KG1 (cell line): ENCODE measurements at regions not wholly inside any gene's neighbourhood (a gene's known extent, or its start where the extent isn't known, plus 50 kb on each side); places are given as distances from the start of the nearest gene placed in this dataset.
"Not testable (repeated sequence)": the region's sequence is repeated elsewhere in the genome, so short reads cannot be mapped to it uniquely, and the experiment has no call there.

Source experiments
- DNase-seq: peaks from one replicate; lab custom pipeline; 2025; lab: John Stamatoyannopoulos, UW

DNA sequence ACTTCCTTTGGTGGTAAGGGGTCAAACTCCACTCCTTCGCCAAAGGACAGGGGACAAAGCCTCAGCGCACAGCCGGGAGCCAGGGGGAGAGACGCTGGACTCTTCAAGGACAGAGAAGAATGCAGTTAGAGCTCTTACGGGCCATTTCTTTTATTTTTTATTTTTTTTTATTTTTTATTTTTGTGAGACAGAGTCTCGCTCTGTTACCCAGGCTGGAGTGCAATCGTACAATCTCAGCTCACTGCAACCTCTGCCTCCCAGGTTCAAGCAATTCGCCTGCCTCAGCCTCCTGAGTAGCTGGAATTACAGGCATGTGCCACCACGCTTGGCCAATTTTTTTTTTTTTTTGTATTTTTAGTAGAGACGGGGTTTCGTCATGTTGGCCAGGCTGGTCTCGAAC, 93.2 kb upstream of the RPH3AL start, which contains the start of gene RFLNB:
TSS of gene RFLNB (minus strand) at position 101 of the 400 bp plus-strand sequence.
- not testable (repeated sequence) for DNase-seq

DNA sequence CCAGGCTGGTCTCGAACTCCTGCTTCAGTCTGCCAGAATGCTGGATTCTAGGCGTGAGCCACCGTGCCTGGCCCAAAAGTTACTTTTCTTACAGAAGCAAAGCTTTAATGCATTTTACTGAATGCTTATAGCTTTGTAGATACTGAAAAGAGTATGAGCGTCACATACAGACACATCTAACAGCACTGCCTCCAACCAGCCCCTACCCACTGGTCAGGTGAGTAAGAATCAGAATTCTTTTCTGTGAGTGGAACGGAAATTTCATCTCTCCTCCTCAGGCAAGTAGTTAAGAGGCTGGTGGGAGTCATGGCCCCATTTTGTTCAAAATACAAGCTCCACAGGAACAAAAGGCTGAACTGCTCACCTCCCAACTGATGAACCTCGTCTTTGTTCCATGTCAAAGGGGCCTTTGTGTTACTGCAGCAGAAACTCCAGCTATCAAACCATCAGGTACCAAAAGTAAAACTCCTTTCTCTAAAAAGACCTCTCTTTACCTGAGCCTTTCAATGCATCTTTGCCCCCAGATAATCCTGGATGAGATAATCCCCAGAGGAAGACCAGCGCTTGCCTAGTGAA, 92.4 kb upstream of the RPH3AL start:
- no peak for DNase-seq

DNA sequence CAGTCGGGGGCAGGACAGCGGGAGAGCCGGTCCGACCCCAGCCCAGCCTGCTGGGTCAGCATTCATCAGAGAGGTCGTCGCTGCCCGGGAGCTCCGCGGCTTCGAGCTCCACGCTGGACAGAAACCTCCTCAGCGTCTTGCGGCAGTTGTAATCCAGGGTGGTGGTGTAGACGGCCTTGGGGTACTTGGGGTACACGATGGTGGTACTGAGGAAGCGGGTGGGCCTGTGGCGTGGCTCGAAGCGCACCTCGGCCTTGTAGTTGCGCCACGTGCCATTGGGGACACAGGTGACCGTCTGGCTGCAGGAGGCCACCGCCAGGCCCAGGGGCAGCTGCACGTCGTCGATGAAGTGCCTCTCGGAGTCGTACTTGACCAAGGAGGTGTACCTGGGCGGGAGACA, 90.5 kb upstream of the RPH3AL start:
- no peak for DNase-seq

GRCh38 chr17:441155-441950, 88.7 kb upstream of the RPH3AL start:
- no peak for DNase-seq

- no peak for DNase-seq
Observed at GRCh38 chr17:438191-438590, 85.6 kb upstream of the RPH3AL start.

DNA sequence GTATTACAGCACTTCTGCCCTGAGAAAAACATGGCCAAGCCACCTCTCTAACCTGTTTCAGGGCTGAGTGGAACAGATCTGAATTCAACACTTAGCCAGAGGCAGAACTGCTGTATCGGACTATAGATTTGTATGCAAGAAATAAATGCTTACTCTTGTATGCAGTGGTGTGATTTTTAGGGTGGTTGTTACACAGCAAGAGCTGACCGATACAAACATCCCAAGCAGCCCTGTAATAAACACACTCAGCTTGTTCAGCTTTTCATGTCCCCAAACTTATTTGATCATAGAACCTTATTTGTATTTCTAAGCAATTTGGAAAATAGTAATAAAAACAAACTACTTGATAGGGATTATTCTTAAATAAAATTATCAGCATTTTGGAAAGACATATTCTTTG, 84.9 kb upstream of the RPH3AL start:
- DNase-seq: no peak

DNA sequence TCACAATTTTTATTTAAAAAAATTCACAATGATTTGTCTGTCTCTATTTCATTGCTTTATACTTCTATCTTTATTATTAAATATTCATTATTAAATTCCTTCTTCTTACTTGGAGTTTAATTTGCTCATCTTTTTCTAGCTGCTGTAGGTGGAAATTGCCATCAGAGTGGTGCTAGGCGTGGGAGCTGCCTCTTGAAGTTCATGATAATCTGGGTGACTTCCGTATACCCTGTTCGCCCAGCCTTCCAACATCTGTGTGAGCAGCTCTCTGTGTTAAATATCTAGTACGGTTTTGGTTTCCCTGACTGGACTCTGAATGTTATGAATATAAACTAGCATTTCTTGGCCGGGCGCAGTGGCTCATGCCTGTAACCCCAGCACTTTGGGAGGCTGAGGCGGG, 84.0 kb upstream of the RPH3AL start:
- no peak for DNase-seq

GRCh38 chr17:432471-432870, 79.9 kb upstream of the RPH3AL start:
- DNase-seq: not testable (repeated sequence)

DNA sequence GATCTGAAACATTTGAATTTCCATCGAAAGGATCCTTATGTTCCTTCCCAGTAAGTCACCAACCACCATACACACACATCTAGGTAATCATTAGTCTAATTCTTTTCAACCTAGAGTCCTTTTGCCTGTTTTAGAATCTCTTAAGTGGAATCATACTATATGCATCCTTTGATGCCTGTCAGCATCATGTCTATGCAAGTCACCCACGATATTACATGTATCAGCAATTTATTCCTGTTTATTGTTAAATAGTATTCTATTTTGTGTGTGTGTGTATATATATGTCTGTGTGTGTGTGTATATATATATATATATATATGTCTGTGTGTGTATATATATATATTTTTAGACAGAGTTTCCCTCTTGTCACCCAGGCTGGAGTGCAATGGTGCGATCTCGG, 78.9 kb upstream of the RPH3AL start:
- no peak for DNase-seq

DNA sequence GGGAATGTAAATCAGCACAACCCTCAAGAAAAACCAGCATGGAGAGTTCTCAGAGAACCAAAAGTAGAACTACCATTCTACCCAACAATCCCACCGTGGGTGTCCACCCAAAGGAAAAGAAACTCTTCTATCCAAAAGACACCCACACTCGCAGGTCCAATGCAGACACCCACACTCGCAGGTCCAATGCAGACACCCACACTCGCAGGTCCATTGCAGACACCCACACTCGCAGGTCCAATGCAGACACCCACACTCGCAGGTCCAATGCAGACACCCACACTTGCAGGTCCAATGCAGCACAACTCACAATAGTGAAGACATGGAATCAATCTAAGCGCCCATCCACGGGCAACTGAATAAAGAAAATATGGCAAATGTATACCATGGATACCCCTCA, 77.0 kb upstream of the RPH3AL start:
- DNase-seq: no peak

GRCh38 chr17:428414-428813, 75.8 kb upstream of the RPH3AL start:
- DNase-seq: no peak

GRCh38 chr17:427891-428290, 75.3 kb upstream of the RPH3AL start:
- no peak for DNase-seq

DNA sequence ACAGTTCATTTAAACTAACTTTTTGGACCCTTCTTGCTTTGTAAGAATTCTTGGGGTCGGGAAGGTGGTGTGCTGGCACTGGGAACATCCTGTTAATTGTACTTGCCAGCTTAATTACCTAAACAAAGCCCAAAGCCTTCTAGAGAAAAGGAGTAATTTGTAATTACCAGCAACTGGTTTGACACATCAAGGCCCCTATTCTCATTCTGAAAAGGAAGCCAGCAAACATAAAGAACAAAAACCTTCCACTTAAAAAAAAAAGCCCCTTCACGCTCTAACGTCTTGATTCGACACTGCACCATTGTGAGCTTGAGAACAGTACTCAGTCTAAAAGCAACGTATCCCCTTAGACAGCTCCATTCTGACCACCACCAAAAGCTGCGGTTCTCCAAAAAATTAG, 74.7 kb upstream of the RPH3AL start:
- DNase-seq: no peak

DNA sequence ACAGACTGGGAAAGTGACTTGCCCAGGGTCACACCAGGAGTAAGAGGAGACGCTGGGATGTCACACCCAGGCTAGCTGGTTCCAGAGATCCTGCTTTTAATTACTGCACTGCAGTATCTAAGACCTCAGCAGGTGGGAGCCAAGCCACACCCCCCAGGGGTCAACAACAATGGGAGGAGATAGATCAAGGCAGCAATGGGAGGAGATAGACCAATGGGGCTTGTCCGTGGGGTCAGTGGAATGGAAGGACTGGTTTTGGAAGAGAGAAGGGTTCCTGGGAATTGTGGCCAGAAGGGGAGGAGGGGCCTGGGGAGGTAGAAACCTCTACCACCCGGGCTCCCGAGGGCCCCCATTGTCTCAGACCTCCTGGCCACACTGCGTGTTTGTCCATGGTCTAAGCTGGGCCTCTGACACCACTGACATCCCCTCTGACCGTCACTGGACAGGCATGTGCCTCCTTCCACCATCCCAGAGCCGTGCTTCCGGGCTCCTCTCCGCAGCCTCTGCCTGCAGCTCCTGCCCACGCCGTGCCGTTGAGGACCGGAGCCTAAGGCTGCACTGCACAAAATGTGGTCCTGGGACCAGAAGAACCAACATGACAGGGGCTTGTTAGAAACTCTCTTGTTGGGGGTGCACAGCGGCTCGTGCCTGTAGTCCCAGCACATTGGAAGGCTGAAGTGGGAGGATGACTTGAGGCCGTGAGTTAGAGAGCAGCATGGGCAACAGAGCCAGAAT, 69.8 kb upstream of the RPH3AL start:
- DNase-seq: no peak

- no peak for DNase-seq
Observed at GRCh38 chr17:420479-421175, 68.0 kb upstream of the RPH3AL start.

GRCh38 chr17:419073-419735, 66.6 kb upstream of the RPH3AL start:
- DNase-seq: peak; percentile 14

- no peak for DNase-seq
Observed at GRCh38 chr17:418421-418751, 65.8 kb upstream of the RPH3AL start.

DNA sequence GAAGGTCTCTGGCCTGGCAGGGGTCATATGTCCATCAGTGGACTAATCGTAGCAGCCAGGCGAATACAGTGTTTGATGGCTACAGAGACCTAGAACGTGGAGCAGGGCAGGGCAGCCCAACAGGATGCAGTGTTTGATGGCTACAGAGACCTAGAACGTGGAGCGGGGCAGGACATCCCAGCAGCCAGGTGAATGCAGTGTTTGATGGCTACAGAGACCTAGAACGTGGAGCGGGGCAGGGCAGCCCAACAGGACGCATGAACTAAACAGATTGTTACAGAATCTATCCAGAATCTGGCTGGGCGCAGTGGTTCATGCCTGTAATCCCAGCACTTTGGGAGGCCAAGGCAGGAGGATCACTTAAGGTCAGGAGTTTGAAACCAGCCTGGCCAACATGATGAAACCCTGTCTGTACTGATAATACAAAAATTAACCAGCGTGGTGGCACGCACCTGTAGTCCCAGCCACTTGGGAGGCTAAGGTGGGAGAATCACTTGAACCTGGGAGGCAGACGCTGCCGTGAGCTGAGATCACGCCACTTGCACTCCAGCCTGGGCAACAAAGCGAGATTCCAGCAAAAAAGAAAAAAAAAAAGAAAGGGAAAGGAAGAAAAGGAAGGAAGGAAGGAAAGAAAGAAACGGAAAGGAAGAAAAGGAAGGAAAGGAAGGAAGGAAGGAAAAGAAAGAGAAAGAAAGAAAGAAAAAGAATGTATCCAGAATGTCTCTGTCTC, 65.2 kb upstream of the RPH3AL start:
- no peak for DNase-seq

GRCh38 chr17:416293-417206, 63.9 kb upstream of the RPH3AL start:
- DNase-seq: peak; percentile 2

DNA sequence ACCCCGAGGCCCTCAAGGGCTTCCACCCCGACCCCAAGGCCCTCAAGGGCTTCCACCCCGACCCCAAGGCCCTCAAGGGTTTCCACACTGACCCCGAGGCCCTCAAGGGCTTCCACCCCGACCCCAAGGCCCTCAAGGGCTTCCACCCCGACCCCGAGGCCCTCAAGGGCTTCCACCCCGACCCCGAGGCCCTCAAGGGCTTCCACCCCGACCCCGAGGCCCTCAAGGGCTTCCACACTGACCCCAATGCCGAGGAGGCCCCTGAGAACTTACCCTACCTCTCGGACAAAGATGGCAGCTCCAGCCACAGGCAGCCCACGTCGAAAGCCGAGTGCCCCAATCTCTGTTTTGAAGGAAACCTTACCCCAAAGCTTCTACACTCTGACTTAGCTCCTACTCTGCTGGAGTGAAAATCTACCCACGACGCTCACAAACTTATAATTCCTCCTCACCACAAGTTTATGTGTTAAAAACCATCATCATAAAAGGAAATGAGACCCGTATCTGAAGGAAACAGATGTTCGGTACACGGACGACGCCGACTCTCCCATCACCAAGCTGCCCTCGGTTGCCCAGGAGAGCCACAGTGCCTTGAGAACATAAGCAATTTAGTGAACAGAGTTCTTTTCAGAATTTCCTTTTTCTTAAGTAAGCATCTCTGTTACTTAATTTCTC, 61.2 kb upstream of the RPH3AL start:
- DNase-seq: peak; percentile 11
